ENCODE measurements at regions not wholly inside any gene's neighbourhood (a gene's known extent, or its start where the extent isn't known, plus 50 kb on each side); places are given as distances from the start of the nearest gene placed in this dataset.

- H3K4me3 ChIP-seq (replicated peaks; ENCODE audit: low read depth, low read length) = no peak overlapping the region
- TF ChIP-seq, protein P1, sequence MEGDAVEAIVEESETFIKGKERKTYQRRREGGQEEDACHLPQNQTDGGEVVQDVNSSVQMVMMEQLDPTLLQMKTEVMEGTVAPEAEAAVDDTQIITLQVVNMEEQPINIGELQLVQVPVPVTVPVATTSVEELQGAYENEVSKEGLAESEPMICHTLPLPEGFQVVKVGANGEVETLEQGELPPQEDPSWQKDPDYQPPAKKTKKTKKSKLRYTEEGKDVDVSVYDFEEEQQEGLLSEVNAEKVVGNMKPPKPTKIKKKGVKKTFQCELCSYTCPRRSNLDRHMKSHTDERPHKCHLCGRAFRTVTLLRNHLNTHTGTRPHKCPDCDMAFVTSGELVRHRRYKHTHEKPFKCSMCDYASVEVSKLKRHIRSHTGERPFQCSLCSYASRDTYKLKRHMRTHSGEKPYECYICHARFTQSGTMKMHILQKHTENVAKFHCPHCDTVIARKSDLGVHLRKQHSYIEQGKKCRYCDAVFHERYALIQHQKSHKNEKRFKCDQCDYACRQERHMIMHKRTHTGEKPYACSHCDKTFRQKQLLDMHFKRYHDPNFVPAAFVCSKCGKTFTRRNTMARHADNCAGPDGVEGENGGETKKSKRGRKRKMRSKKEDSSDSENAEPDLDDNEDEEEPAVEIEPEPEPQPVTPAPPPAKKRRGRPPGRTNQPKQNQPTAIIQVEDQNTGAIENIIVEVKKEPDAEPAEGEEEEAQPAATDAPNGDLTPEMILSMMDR (IDR thresholded peaks at IDR 0.05; ENCODE audit: low read length, missing control alignments) = no peak
- no peak for DNase-seq (ENCODE audit: low read depth)
Observed at GRCh38 chr4:138802499-138802898, 213.1 kb upstream of the NOCT start.

DNA sequence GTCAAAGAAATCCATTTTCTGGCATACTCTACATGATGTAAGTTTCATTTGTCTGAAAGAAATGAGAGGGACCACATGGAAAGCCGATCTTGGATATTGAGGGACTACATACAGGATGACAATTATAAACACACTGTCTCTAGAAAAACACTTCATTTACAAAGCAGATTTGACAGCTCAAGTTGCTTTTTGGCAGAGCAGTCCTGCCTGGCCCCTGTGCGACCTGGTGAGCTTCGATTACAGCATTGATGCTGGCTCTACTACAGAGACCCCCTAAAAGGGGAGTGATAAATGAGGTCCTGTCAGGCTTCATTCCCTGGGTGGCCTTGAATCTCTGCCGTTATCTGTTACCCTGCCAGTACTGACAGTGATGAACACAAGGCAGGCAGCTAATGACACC lies 215.2 kb upstream of the NOCT start:
- TF ChIP-seq, protein P1 (IDR thresholded peaks at IDR 0.05; ENCODE audit: low read length, missing control alignments) = no peak
- H3K4me3 ChIP-seq (replicated peaks; ENCODE audit: low read depth, low read length) = no peak overlapping the region
- DNase-seq (ENCODE audit: low read depth) = no peak

DNA sequence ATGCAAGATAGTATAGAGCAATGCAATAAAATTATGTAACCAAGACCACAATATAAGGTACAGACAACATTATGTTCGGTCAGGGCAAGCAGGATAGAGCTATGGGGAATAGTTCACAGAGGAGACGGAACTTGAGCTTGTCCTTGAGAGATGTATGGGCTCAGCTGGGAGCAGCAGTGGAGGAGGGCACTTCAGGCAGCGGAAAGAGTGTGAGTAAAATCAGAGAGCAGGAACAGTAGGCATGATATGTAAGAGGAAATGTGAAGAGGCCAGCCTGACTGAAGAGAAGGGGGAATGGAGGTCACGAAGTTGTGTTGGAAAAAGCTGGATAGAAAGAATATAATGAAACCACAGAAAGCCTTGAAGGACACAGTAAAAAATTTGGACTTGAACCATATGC lies 217.2 kb upstream of the NOCT start:
- H3K4me3 ChIP-seq (replicated peaks; ENCODE audit: low read depth, low read length) = no peak overlapping the region
- TF ChIP-seq, protein P1 (IDR thresholded peaks at IDR 0.05; ENCODE audit: low read length, missing control alignments) = no peak
- DNase-seq (ENCODE audit: low read depth) = no peak

- no peak for DNase-seq (ENCODE audit: low read depth)
- no peak overlapping the region for H3K4me3 ChIP-seq (replicated peaks; ENCODE audit: low read depth, low read length)
- TF ChIP-seq, protein P1 (IDR thresholded peaks at IDR 0.05; ENCODE audit: low read length, missing control alignments) = no peak
Observed at GRCh38 chr4:138797646-138798045, 217.9 kb upstream of the NOCT start.

- no peak for DNase-seq (ENCODE audit: low read depth)
- H3K4me3 ChIP-seq (replicated peaks; ENCODE audit: low read depth, low read length) = no peak overlapping the region
- TF ChIP-seq, protein P1 (IDR thresholded peaks at IDR 0.05; ENCODE audit: low read length, missing control alignments) = no peak
Observed at GRCh38 chr4:138796761-138797160, 218.8 kb upstream of the NOCT start.

DNA sequence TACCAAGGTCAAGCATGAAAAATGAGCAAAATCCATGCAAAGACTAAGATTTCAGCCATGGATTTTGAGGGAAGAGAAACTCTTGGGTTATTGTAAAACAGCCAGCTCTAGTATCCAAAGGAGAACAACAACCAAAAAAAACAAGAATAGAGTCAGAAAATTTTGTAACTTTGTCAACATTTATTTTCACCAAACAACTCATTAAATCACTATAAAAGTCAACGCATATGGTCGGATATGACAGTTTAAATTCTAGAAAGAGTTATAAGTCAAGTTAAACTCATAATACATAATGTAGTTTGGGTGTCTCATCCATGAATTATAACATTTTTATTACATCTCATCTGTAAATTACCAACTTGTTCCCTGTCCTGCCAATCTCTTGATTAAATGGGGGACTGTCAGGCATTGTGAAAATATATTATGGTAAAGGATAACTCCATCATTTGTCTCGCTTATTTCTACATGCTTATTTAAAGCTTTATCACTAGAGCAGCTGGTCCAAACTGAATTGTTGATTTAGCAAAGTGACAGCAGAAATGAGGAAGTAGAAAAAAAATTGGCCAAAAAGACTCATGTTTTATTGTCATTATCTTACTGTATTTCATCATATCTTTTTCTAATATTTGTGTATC lies 224.8 kb upstream of the NOCT start:
- TF ChIP-seq, protein P1 (IDR thresholded peaks at IDR 0.05; ENCODE audit: low read length, missing control alignments) = no peak
- DNase-seq (ENCODE audit: low read depth) = no peak
- H3K4me3 ChIP-seq (replicated peaks; ENCODE audit: low read depth, low read length) = no peak overlapping the region

DNA sequence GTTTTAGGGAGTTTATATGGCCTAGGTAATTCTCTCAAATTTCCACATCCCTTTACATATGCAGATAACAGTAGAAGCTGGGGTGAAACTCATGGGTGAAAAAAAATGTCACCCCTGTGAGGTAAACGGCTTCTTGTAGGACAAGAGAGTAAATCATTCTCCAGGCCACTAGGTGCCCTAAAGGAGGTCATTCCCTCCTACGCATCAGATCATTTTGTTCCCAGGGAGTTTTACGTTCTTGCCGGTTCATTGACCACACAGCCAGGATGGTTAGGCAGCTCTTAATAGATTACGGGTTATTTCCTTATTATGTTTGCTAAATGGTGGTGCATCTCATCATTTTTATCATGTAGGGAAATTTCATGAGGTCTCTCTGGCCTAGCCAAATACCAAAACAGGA lies 225.8 kb upstream of the NOCT start:
- DNase-seq (ENCODE audit: low read depth) = no peak
- no peak overlapping the region for H3K4me3 ChIP-seq (replicated peaks; ENCODE audit: low read depth, low read length)
- TF ChIP-seq, protein P1 (IDR thresholded peaks at IDR 0.05; ENCODE audit: low read length, missing control alignments) = no peak

Data from fibroblast of pulmonary artery (primary cell).